Liver (tissue), 7 donors: ENCODE measurements at regions not wholly inside any gene's neighbourhood (a gene's known extent, or its start where the extent isn't known, plus 50 kb on each side); places are given as distances from the start of the nearest gene placed in this dataset.
A peak's percentile ranks its signal among the peaks of the same experiment; 100 is the strongest.

ENCODE experiments used
- DNase-seq: peaks from one replicate; pipeline ENCODE4 v3.0.0-alpha.2; 2017; ENCODE audit warnings: low spot score
- H3K27ac ChIP-seq, 2 donors: one replicate each; pipeline ENCODE4 v1.7.0; 2013; ENCODE audit warnings: inconsistent platforms in 2 of 2, low read length in 2 of 2, control low read depth in 1 of 2, low read depth in 1 of 2, mild to moderate bottlenecking in 1 of 2
- H3K27me3 ChIP-seq, 4 donors: one replicate each; pipeline versions ENCODE4 v1.6.1 to v1.7.0; 2013; ENCODE audit warnings: low read length in 3 of 4, inconsistent platforms in 1 of 4, mild to moderate bottlenecking in 1 of 4, moderate library complexity in 1 of 4; ENCODE audit not compliant: control insufficient read depth in 4 of 4, insufficient read depth in 4 of 4
- H3K36me3 ChIP-seq, 4 donors: one replicate each; pipeline versions ENCODE4 v1.6.1 to v1.7.0; 2013; ENCODE audit warnings: low read length in 3 of 4, mild to moderate bottlenecking in 3 of 4, low read depth in 1 of 4, moderate library complexity in 1 of 4; ENCODE audit not compliant: control insufficient read depth in 4 of 4, insufficient read depth in 3 of 4
- H3K4me1 ChIP-seq, 4 donors: one replicate each; pipeline versions ENCODE4 v1.6.1 to v1.7.0; 2013; ENCODE audit warnings: low read length in 3 of 4, mild to moderate bottlenecking in 3 of 4, moderate library complexity in 1 of 4; ENCODE audit not compliant: control insufficient read depth in 4 of 4, insufficient read depth in 4 of 4
- H3K4me3 ChIP-seq, 3 donors: one replicate each; pipeline versions ENCODE4 v1.6.1 to v1.7.0; 2013; ENCODE audit warnings: low read length in 3 of 3, control low read depth in 1 of 3, low read depth in 1 of 3, mild to moderate bottlenecking in 1 of 3
- H3K9ac ChIP-seq, 2 donors: one replicate each; pipeline ENCODE4 v1.7.0; 2013; ENCODE audit warnings: low read length in 2 of 2, mild to moderate bottlenecking in 2 of 2, moderate library complexity in 2 of 2, control low read depth in 1 of 2, low read depth in 1 of 2
- H3K9me3 ChIP-seq, 4 donors: one replicate each; pipeline versions ENCODE4 v1.6.1 to v1.7.0; 2013; ENCODE audit warnings: low read length in 3 of 4; ENCODE audit not compliant: control insufficient read depth in 4 of 4
- EGR1 ChIP-seq, 2 donors: IDR thresholded peaks; 2 replicates each; pipeline ENCODE4 v1.6.1; 2016 to 2018; ENCODE audit warnings: antibody characterized with exemption in 2 of 2, low read depth in 2 of 2
- FOXA1 ChIP-seq: IDR thresholded peaks from 2 replicates; pipeline ENCODE4 v1.6.1; 2016; ENCODE audit warnings: antibody characterized with exemption
- FOXA2 ChIP-seq: IDR thresholded peaks from 2 replicates; pipeline ENCODE4 v1.6.1; 2016; ENCODE audit warnings: antibody characterized with exemption
- GABPA ChIP-seq, 2 donors: IDR thresholded peaks in 1 of 2; conservative IDR thresholded peaks in 1 of 2; 2 replicates each; pipeline ENCODE4 v1.6.1; 2016; ENCODE audit warnings: antibody characterized with exemption in 2 of 2, mild to moderate bottlenecking in 1 of 2, moderate library complexity in 1 of 2
- HNF4A ChIP-seq, 2 donors: conservative IDR thresholded peaks; 2 replicates each; pipeline ENCODE4 v1.6.1; 2016; ENCODE audit warnings: antibody characterized with exemption in 2 of 2, mild to moderate bottlenecking in 2 of 2
- HNF4G ChIP-seq: IDR thresholded peaks from 2 replicates; pipeline ENCODE4 v1.6.1; 2016; ENCODE audit warnings: antibody characterized with exemption
- JUND ChIP-seq, 2 donors: IDR thresholded peaks; 2 replicates each; pipeline ENCODE4 v1.6.1; 2016; ENCODE audit warnings: antibody characterized with exemption in 2 of 2
- MAX ChIP-seq: IDR thresholded peaks from 2 replicates; pipeline ENCODE4 v1.6.1; 2016; ENCODE audit warnings: antibody characterized with exemption
- NR2F2 ChIP-seq: IDR thresholded peaks from 2 replicates; pipeline ENCODE4 v1.6.1; 2016; ENCODE audit warnings: antibody characterized with exemption
- RAD21 ChIP-seq, 2 donors: IDR thresholded peaks; 2 replicates each; pipeline ENCODE4 v1.6.1; 2016; ENCODE audit warnings: antibody characterized with exemption in 2 of 2, mild to moderate bottlenecking in 2 of 2
- RXRA ChIP-seq, 2 donors: IDR thresholded peaks; 2 replicates each; pipeline ENCODE4 v1.6.1; 2017 to 2018; ENCODE audit warnings: antibody characterized with exemption in 2 of 2, mild to moderate bottlenecking in 1 of 2
- SP1 ChIP-seq: IDR thresholded peaks from 2 replicates; pipeline ENCODE4 v1.6.1; 2018; ENCODE audit warnings: antibody characterized with exemption, mild to moderate bottlenecking
- YY1 ChIP-seq: IDR thresholded peaks from 2 replicates; pipeline ENCODE4 v1.6.1; 2016; ENCODE audit warnings: antibody characterized with exemption, mild to moderate bottlenecking
- ZBTB33 ChIP-seq: IDR thresholded peaks from 2 replicates; pipeline ENCODE4 v1.6.1; 2016; ENCODE audit warnings: antibody characterized with exemption
- WGBS: extraction: QIAGEN DNeasy Blood & Tissue Kit; methylation state at CpG from one replicate; pipeline ENCODE4 v1.1.7; 2013; 5-methylcytosine and 5-hydroxymethylcytosine counted together
- TF ChIP-seq, protein P1 (sequence below): IDR thresholded peaks from 2 replicates; pipeline ENCODE4 v1.6.1; 2016; ENCODE audit warnings: antibody characterized with exemption, mild to moderate bottlenecking
- donor health status: healthy.
- donor health status: healthy.
- donor health status: healthy.
- donor health status: healthy.

GRCh38 chr13:109651854-109652253, 134.5 kb downstream of the IRS2 start:
- H3K27ac ChIP-seq, result peak overlapping the region in 1 of 2 donors; percentile 9
- no peaks in the 10 kb centered on the region for H3K27me3 ChIP-seq
- H3K9me3 ChIP-seq, result no peaks in the 10 kb centered on the region
- DNase-seq, result no peak
- WGBS, result 61% methylated on average over 6 of the region's 6 CpGs
- H3K9ac ChIP-seq, result no peak overlapping the region
- H3K36me3 ChIP-seq, result no peaks in the 10 kb centered on the region
- H3K4me1 ChIP-seq, result peaks cover 3 to 5% (median 5%) of the 10 kb centered on the region in 4 donors
- TF ChIP-seq SP1 (no peak), ZBTB33 (no peak), FOXA2 (no peak)
- H3K4me3 ChIP-seq, result no peak overlapping the region

- Histone ChIP-seq H3K4me3 (no peak overlapping the region), H3K36me3 (no peaks in the 10 kb centered on the region), H3K4me1 (peaks cover 3 to 5% (median 5%) of the 10 kb centered on the region in 4 donors), H3K27me3 (no peaks in the 10 kb centered on the region), H3K9ac (no peak overlapping the region), H3K27ac (no peak overlapping the region), H3K9me3 (no peaks in the 10 kb centered on the region)
- TF ChIP-seq NR2F2, result no peak
- TF ChIP-seq JUND (IDR thresholded peaks at IDR 0.05), result no peak
- TF ChIP-seq HNF4G, result no peak
- no peak for TF ChIP-seq RXRA (IDR thresholded peaks at IDR 0.05)
- TF ChIP-seq YY1, result no peak
- no peak for TF ChIP-seq MAX
- TF ChIP-seq, protein P1, sequence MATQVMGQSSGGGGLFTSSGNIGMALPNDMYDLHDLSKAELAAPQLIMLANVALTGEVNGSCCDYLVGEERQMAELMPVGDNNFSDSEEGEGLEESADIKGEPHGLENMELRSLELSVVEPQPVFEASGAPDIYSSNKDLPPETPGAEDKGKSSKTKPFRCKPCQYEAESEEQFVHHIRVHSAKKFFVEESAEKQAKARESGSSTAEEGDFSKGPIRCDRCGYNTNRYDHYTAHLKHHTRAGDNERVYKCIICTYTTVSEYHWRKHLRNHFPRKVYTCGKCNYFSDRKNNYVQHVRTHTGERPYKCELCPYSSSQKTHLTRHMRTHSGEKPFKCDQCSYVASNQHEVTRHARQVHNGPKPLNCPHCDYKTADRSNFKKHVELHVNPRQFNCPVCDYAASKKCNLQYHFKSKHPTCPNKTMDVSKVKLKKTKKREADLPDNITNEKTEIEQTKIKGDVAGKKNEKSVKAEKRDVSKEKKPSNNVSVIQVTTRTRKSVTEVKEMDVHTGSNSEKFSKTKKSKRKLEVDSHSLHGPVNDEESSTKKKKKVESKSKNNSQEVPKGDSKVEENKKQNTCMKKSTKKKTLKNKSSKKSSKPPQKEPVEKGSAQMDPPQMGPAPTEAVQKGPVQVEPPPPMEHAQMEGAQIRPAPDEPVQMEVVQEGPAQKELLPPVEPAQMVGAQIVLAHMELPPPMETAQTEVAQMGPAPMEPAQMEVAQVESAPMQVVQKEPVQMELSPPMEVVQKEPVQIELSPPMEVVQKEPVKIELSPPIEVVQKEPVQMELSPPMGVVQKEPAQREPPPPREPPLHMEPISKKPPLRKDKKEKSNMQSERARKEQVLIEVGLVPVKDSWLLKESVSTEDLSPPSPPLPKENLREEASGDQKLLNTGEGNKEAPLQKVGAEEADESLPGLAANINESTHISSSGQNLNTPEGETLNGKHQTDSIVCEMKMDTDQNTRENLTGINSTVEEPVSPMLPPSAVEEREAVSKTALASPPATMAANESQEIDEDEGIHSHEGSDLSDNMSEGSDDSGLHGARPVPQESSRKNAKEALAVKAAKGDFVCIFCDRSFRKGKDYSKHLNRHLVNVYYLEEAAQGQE, result no peak
- TF ChIP-seq GABPA (IDR thresholded peaks at IDR 0.05 in 1 of 2, conservative IDR thresholded peaks at IDR 0.05 in 1 of 2), result no peak
- TF ChIP-seq HNF4A (conservative IDR thresholded peaks at IDR 0.05), result no peak
- TF ChIP-seq SP1, result no peak
- WGBS, result 93% methylated on average over 5 of the region's 5 CpGs
- no peak for DNase-seq
These were observed 135.1 kb downstream of the IRS2 start for GRCh38 chr13:109651311-109651710.

- no peaks in the 10 kb centered on the region for H3K36me3 ChIP-seq
- H3K27ac ChIP-seq, result no peak overlapping the region
- no peaks in the 10 kb centered on the region for H3K27me3 ChIP-seq
- H3K9ac ChIP-seq, result no peak overlapping the region
- H3K4me1 ChIP-seq, result peaks cover 3 to 5% (median 5%) of the 10 kb centered on the region in 4 donors
- H3K9me3 ChIP-seq, result no peaks in the 10 kb centered on the region
- no peak overlapping the region for H3K4me3 ChIP-seq
- DNase-seq, result no peak
- 91% methylated on average over 3 of the region's 3 CpGs for WGBS
- TF ChIP-seq YY1 (no peak), ZBTB33 (no peak), HNF4G (no peak), SP1 (no peak), FOXA2 (no peak), RAD21 (IDR thresholded peaks at IDR 0.05) (no peak), GABPA (IDR thresholded peaks at IDR 0.05 in 1 of 2, conservative IDR thresholded peaks at IDR 0.05 in 1 of 2) (no peak), FOXA1 (no peak), JUND (IDR thresholded peaks at IDR 0.05) (no peak), HNF4A (conservative IDR thresholded peaks at IDR 0.05) (no peak), EGR1 (IDR thresholded peaks at IDR 0.05; ENCODE audit: low read depth in 2 of 2) (no peak), MAX (no peak), RXRA (IDR thresholded peaks at IDR 0.05) (no peak), NR2F2 (no peak)
- TF ChIP-seq, protein P1, result no peak
These were observed 135.5 kb downstream of the IRS2 start for GRCh38 chr13:109650861-109651260.
